SK-N-SH (cell line): ENCODE measurements at regions not wholly inside any gene's neighbourhood (a gene's known extent, or its start where the extent isn't known, plus 50 kb on each side); places are given as distances from the start of the nearest gene placed in this dataset.

ENCODE experiments used
- CTCF ChIA-PET: fragments of 300-600, 350-600 bp; formaldehyde crosslinking; extraction: SDS; loops from one replicate; lab custom pipeline; 2021; lab: Yijun Ruan, JAX
- POLR2A ChIA-PET: fragments of 350-600 bp; sonication (Branson Sonifier 250); formaldehyde crosslinking; extraction: SDS; loops from one replicate; lab custom pipeline; 2020; ENCODE audit warnings: antibody characterized with exemption, inconsistent platforms; lab: Yijun Ruan, JAX
- DNase-seq: peaks from one replicate; pipeline ENCODE4 v3.0.0; 2012
- H2AFZ ChIP-seq: fragments of 200-600 bp; sonication (generic); 2 replicates; pipeline ENCODE4 v1.8.1; 2016; ENCODE audit warnings: antibody characterized with exemption, mild to moderate bottlenecking, low read depth
- H3F3A ChIP-seq: fragments of 200-600 bp; sonication (generic); replicated peaks from 2 replicates; pipeline ENCODE3; 2016; ENCODE audit warnings: antibody characterized with exemption, mild to moderate bottlenecking; ENCODE audit not compliant: insufficient read depth
- H3K27ac ChIP-seq, 2 experiments: fragments of 200-500 bp in 1 of 2; fragments of 200-600 bp in 1 of 2; sonication (Bioruptor generic) in 1 of 2; sonication (generic), shearing (Covaris generic) in 1 of 2; 2 replicates each; pipeline versions ENCODE4 v1.5.1 to v1.6.1; 2014 to 2016; ENCODE audit warnings: low read depth in 2 of 2, inconsistent platforms in 1 of 2, low read length in 1 of 2, mild to moderate bottlenecking in 1 of 2, mixed read lengths in 1 of 2
- H3K27me3 ChIP-seq: fragments of 200-600 bp; sonication (generic), shearing (Covaris generic); 2 replicates; pipeline ENCODE4 v1.6.1; 2016; ENCODE audit warnings: mixed run types; ENCODE audit not compliant: insufficient read depth
- H3K36me3 ChIP-seq, 2 experiments: fragments of 200-500 bp in 1 of 2; fragments of 200-600 bp in 1 of 2; sonication (Bioruptor generic) in 1 of 2; sonication (generic) in 1 of 2; replicated peaks in 1 of 2; 2 replicates each; pipeline versions ENCODE3 to v1.5.1; 2014 to 2016; ENCODE audit warnings: low read length in 1 of 2, mild to moderate bottlenecking in 1 of 2; ENCODE audit not compliant: insufficient read depth in 2 of 2, control insufficient read depth in 1 of 2
- H3K4me1 ChIP-seq, 2 experiments: fragments of 200-500 bp in 1 of 2; fragments of 200-600 bp in 1 of 2; sonication (Bioruptor generic) in 1 of 2; sonication (generic), shearing (Covaris generic) in 1 of 2; 2 replicates each; pipeline versions ENCODE4 v1.5.1 to v1.6.1; 2014 to 2016; ENCODE audit warnings: low read depth in 1 of 2, low read length in 1 of 2, mixed run types in 1 of 2; ENCODE audit not compliant: insufficient read depth in 2 of 2, control insufficient read depth in 1 of 2
- H3K4me2 ChIP-seq: fragments of 200-600 bp; sonication (generic), shearing (Covaris generic); 2 replicates; pipeline ENCODE4 v1.6.1; 2017; ENCODE audit warnings: mixed run types
- H3K4me3 ChIP-seq, 2 experiments: fragments of 200-500 bp in 1 of 2; fragments of 200-600 bp in 1 of 2; sonication (Bioruptor generic) in 1 of 2; sonication (generic), shearing (Covaris generic) in 1 of 2; 2 replicates each; pipeline versions ENCODE4 v1.5.1 to v1.8.1; 2014 to 2016; ENCODE audit warnings: low read depth in 2 of 2, inconsistent platforms in 1 of 2, low read length in 1 of 2, mild to moderate bottlenecking in 1 of 2, mixed read lengths in 1 of 2, moderate library complexity in 1 of 2
- H3K79me2 ChIP-seq: fragments of 200-600 bp; sonication (generic); 2 replicates; pipeline ENCODE4 v1.8.1; 2017; ENCODE audit warnings: mild to moderate bottlenecking; ENCODE audit not compliant: insufficient read depth
- H3K9ac ChIP-seq: fragments of 200-600 bp; sonication (generic); 2 replicates; pipeline ENCODE4 v1.6.1; 2017; ENCODE audit warnings: mixed run types
- H3K9me2 ChIP-seq: fragments of 200-600 bp; sonication (generic); 2 replicates; pipeline ENCODE4 v1.6.1; 2017; ENCODE audit warnings: mixed run types
- H3K9me3 ChIP-seq: fragments of 200-600 bp; sonication (generic); 2 replicates; pipeline ENCODE4 v1.6.1; 2017; ENCODE audit warnings: mixed run types, mild to moderate bottlenecking, moderate library complexity
- H4K20me1 ChIP-seq: fragments of 200-600 bp; sonication (generic); 2 replicates; pipeline ENCODE4 v1.6.1; 2017; ENCODE audit warnings: mild to moderate bottlenecking, mixed run types; ENCODE audit not compliant: insufficient read depth
- CHD2 ChIP-seq: fragments of 150-350 bp; IDR thresholded peaks from 2 replicates; pipeline ENCODE4 v1.6.1; 2018; ENCODE audit warnings: low read length; ENCODE audit not compliant: partially characterized antibody
- ELF1 ChIP-seq: IDR thresholded peaks from 2 replicates; pipeline ENCODE4 v1.4.0; 2012
- EP300 ChIP-seq, 2 experiments: IDR thresholded peaks; 2 replicates each; pipeline versions ENCODE4 v1.4.0 to v1.6.1; 2012; ENCODE audit warnings: borderline replicate concordance in 1 of 2, low read depth in 1 of 2, low read length in 1 of 2
- FOSL2 ChIP-seq: IDR thresholded peaks from 2 replicates; pipeline ENCODE4 v1.4.0; 2012; ENCODE audit warnings: low read depth, mild to moderate bottlenecking, moderate library complexity, borderline replicate concordance
- FOXJ3 ChIP-seq: sonication (generic); formaldehyde crosslinking; IDR thresholded peaks from 2 replicates; pipeline ENCODE4 v1.5.1; 2020; ENCODE audit warnings: mild to moderate bottlenecking, missing genetic modification reagents
- GATA2 ChIP-seq: sonication (generic); formaldehyde crosslinking; IDR thresholded peaks from 2 replicates; pipeline ENCODE4 v1.5.0; 2020; ENCODE audit warnings: mild to moderate bottlenecking, missing genetic modification reagents
- JUND ChIP-seq: IDR thresholded peaks from 2 replicates; pipeline ENCODE4 v1.4.0; 2012
- MAX ChIP-seq: IDR thresholded peaks from 2 replicates; pipeline ENCODE4 v1.4.0; 2012; ENCODE audit warnings: low read depth
- MXI1 ChIP-seq: IDR thresholded peaks from 2 replicates; pipeline ENCODE4 v1.6.1; 2012; ENCODE audit warnings: mild to moderate bottlenecking, low read depth, low read length, improper control_type of control experiment
- NFIC ChIP-seq: IDR thresholded peaks from 2 replicates; pipeline ENCODE4 v1.4.0; 2012; ENCODE audit warnings: borderline replicate concordance
- NRF1 ChIP-seq: IDR thresholded peaks from 2 replicates; pipeline ENCODE4 v1.6.1; 2012; ENCODE audit warnings: low read depth, mild to moderate bottlenecking, low read length
- POLR2AphosphoS5 ChIP-seq: IDR thresholded peaks from 2 replicates; pipeline ENCODE4 v1.6.1; 2012; ENCODE audit warnings: low read depth, low read length
- RAD21 ChIP-seq: IDR thresholded peaks from 2 replicates; pipeline ENCODE4 v1.6.1; 2012; ENCODE audit warnings: mild to moderate bottlenecking, low read length
- RCOR1 ChIP-seq: fragments of 150-350 bp; IDR thresholded peaks from 2 replicates; pipeline ENCODE4 v1.6.1; 2017; ENCODE audit warnings: antibody characterized with exemption, low read length
- REST ChIP-seq: IDR thresholded peaks from 2 replicates; pipeline ENCODE4 v1.6.1; 2012; ENCODE audit warnings: mild to moderate bottlenecking, low read depth, low read length, moderate library complexity
- SIN3A ChIP-seq: IDR thresholded peaks from 2 replicates; pipeline ENCODE4 v1.6.1; 2012; ENCODE audit warnings: low read depth, mild to moderate bottlenecking, low read length, moderate library complexity, borderline replicate concordance
- SMC3 ChIP-seq: IDR thresholded peaks from 2 replicates; pipeline ENCODE4 v1.6.1; 2012; ENCODE audit warnings: low read depth, low read length, improper control_type of control experiment
- TAF1 ChIP-seq: IDR thresholded peaks from 2 replicates; pipeline ENCODE4 v1.6.1; 2012; ENCODE audit warnings: low read depth, mild to moderate bottlenecking, low read length, moderate library complexity, borderline replicate concordance
- TCF12 ChIP-seq: IDR thresholded peaks from 2 replicates; pipeline ENCODE4 v1.4.0; 2012
- TEAD4 ChIP-seq: IDR thresholded peaks from 2 replicates; pipeline ENCODE4 v1.4.0; 2012; ENCODE audit warnings: mild to moderate bottlenecking, borderline replicate concordance; ENCODE audit not compliant: insufficient read depth
- YY1 ChIP-seq: IDR thresholded peaks from 2 replicates; pipeline ENCODE4 v1.4.0; 2012; ENCODE audit warnings: low read depth, mild to moderate bottlenecking
- WGBS: methylation state at CpG from one replicate; pipeline ENCODE4 v1.1.6; 2017; ENCODE audit warnings: low lambda C conversion rate; 5-methylcytosine and 5-hydroxymethylcytosine counted together
- TF ChIP-seq, protein P1 (sequence below): fragments of 200-600 bp; sonication (generic); IDR thresholded peaks from 2 replicates; pipeline ENCODE4 v1.6.1; 2017; ENCODE audit warnings: antibody characterized with exemption, mild to moderate bottlenecking, moderate library complexity
- TF ChIP-seq, protein P2 (sequence below): fragments of 150-350 bp; IDR thresholded peaks from 2 replicates; pipeline ENCODE4 v1.6.1; 2017; ENCODE audit warnings: antibody characterized with exemption, low read length, low read depth, borderline replicate concordance

- TF ChIP-seq REST (no peak), FOSL2 (no peak)
These were observed 905.5 kb upstream of the PCDH20 start (continued) for GRCh38 chr13:62321139-62321538.

GRCh38 chr13:62320129-62321108, 904.8 kb upstream of the PCDH20 start:
- no peaks in the 10 kb centered on the region for H3K79me2 ChIP-seq
- H2AFZ ChIP-seq: no peak overlapping the region
- peak; percentile 38 for DNase-seq
- H3K27ac ChIP-seq: no peak overlapping the region
- ChIA-PET POLR2A (no interaction called here), CTCF (interaction anchor here (0.6 to 1.6 kb wide), 11 partner anchors 9 to 801 kb away, joined by 3 to 6 read pairs (median 4); no protein-coding TSS in a partner anchor)
- no peaks in the 10 kb centered on the region for H3K36me3 ChIP-seq
- H3K27me3 ChIP-seq: no peaks in the 10 kb centered on the region
- H3K4me1 ChIP-seq: peaks cover 0 to 2% of the 10 kb centered on the region in 2 experiments; a peak in 2 of 4 replicates
- no peak for TF ChIP-seq SIN3A
- no peak for TF ChIP-seq FOXJ3 (CRISPR knock-in tag)
- no peak for TF ChIP-seq TEAD4
- TF ChIP-seq, protein P1, sequence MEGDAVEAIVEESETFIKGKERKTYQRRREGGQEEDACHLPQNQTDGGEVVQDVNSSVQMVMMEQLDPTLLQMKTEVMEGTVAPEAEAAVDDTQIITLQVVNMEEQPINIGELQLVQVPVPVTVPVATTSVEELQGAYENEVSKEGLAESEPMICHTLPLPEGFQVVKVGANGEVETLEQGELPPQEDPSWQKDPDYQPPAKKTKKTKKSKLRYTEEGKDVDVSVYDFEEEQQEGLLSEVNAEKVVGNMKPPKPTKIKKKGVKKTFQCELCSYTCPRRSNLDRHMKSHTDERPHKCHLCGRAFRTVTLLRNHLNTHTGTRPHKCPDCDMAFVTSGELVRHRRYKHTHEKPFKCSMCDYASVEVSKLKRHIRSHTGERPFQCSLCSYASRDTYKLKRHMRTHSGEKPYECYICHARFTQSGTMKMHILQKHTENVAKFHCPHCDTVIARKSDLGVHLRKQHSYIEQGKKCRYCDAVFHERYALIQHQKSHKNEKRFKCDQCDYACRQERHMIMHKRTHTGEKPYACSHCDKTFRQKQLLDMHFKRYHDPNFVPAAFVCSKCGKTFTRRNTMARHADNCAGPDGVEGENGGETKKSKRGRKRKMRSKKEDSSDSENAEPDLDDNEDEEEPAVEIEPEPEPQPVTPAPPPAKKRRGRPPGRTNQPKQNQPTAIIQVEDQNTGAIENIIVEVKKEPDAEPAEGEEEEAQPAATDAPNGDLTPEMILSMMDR: peak; percentile 75
- TF ChIP-seq MAX: no peak
- TF ChIP-seq EP300 (IDR thresholded peaks at IDR 0.05; ENCODE audit: borderline replicate concordance in 1 of 2, low read depth in 1 of 2, low read length in 1 of 2): peak in 1 of 2 experiments; percentile 76; a peak in 2 of 4 replicates
- TF ChIP-seq CHD2: no peak
- no peak for TF ChIP-seq ELF1
- TF ChIP-seq MXI1: no peak
- TF ChIP-seq, protein P2, sequence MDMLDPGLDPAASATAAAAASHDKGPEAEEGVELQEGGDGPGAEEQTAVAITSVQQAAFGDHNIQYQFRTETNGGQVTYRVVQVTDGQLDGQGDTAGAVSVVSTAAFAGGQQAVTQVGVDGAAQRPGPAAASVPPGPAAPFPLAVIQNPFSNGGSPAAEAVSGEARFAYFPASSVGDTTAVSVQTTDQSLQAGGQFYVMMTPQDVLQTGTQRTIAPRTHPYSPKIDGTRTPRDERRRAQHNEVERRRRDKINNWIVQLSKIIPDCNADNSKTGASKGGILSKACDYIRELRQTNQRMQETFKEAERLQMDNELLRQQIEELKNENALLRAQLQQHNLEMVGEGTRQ: no peak
- no peak for TF ChIP-seq JUND
- no peak for TF ChIP-seq TAF1
- no peak for TF ChIP-seq POLR2AphosphoS5
- TF ChIP-seq NFIC: no peak
- TF ChIP-seq NRF1: no peak
- TF ChIP-seq RAD21: peak; percentile 95
- 0 out of 2 replicates have a peak, but pooled peaks have one; percentile 9 for TF ChIP-seq TCF12
- peak; percentile 68 for TF ChIP-seq GATA2 (CRISPR knock-in tag)
- TF ChIP-seq RCOR1: peak; percentile 65
- TF ChIP-seq YY1: no peak
- peak; percentile 60; the same call in 1 of the 2 replicates for TF ChIP-seq SMC3
- no peaks in the 10 kb centered on the region for H4K20me1 ChIP-seq
- H3K4me3 ChIP-seq: no peak overlapping the region
- WGBS: 48% methylated on average over 4 of the region's 4 CpGs
- no peaks in the 10 kb centered on the region for H3F3A ChIP-seq
- no peaks in the 10 kb centered on the region for H3K9me2 ChIP-seq
- H3K4me2 ChIP-seq: no peak overlapping the region
- H3K9ac ChIP-seq: no peak overlapping the region
- H3K9me3 ChIP-seq: no peaks in the 10 kb centered on the region
